ENCODE measurements at regions not wholly inside any gene's neighbourhood (a gene's known extent, or its start where the extent isn't known, plus 50 kb on each side); places are given as distances from the start of the nearest gene placed in this dataset.

GRCh38 chr2:215793747-215794595 lies 219.4 kb downstream of the MREG start (continued):
- no peak; the same call in none of the 2 replicates for TF ChIP-seq ZNF280D (CRISPR knock-in tag; IDR thresholded peaks at IDR 0.05)
- TF ChIP-seq SETDB1 (CRISPR knock-in tag; IDR thresholded peaks at IDR 0.05; ENCODE audit: borderline replicate concordance), result no peak
- no peak for TF ChIP-seq ZNF446 (CRISPR knock-in tag; IDR thresholded peaks at IDR 0.05)
- TF ChIP-seq ZFX (CRISPR knock-in tag; IDR thresholded peaks at IDR 0.05; ENCODE audit: low read depth), result peak; percentile 88
- TF ChIP-seq FOXO4 (CRISPR knock-in tag; conservative IDR thresholded peaks at IDR 0.05), result no peak
- 0 out of 2 replicates have a peak, but pooled peaks have one; percentile 21 for TF ChIP-seq ZNF121 (CRISPR knock-in tag; IDR thresholded peaks at IDR 0.05)
- TF ChIP-seq MLXIP (CRISPR knock-in tag; IDR thresholded peaks at IDR 0.05; ENCODE audit: borderline replicate concordance), result peak; percentile 48; the same call in 1 of the 2 replicates
- no peak for TF ChIP-seq RFX1 (IDR thresholded peaks at IDR 0.05)
- TF ChIP-seq MYNN (CRISPR knock-in tag; IDR thresholded peaks at IDR 0.05; ENCODE audit: low read depth), result 0 out of 2 replicates have a peak, but pooled peaks have one; percentile 52
- peak; percentile 95 for TF ChIP-seq POGZ (CRISPR knock-in tag; IDR thresholded peaks at IDR 0.05)
- peak; percentile 68; the same call in 1 of the 2 replicates for TF ChIP-seq AKNA (CRISPR knock-in tag; IDR thresholded peaks at IDR 0.05; ENCODE audit: borderline replicate concordance)
- TF ChIP-seq ZBTB49 (CRISPR knock-in tag; IDR thresholded peaks at IDR 0.05; ENCODE audit: borderline replicate concordance), result no peak

Data from HepG2 (cell line).